GM12878 (cell line): ENCODE measurements at regions not wholly inside any gene's neighbourhood (a gene's known extent, or its start where the extent isn't known, plus 50 kb on each side); places are given as distances from the start of the nearest gene placed in this dataset.

Experiments
- ATAC-seq: fragments of 200-7000 bp; cut with Tn5 transposase; 3 replicates; pipeline ENCODE4 v1.9.1; 2020; ENCODE audit warnings: mild to moderate bottlenecking, moderate library complexity
- BruUV-seq: library from RNA; stranded (reverse); fragments of 400-500 nt; replicated peaks from 2 replicates; lab custom pipeline; 2021; lab: Mats Ljungman, UMichigan
- CTCF ChIA-PET: fragments of 300-600 bp; sonication (Branson Sonifier 250); formaldehyde crosslinking; extraction: SDS; loops from one replicate; lab custom pipeline; 2021; ENCODE audit warnings: inconsistent platforms; lab: Yijun Ruan, JAX
- POLR2A ChIA-PET: fragments of 350-600 bp; formaldehyde crosslinking; extraction: SDS; loops from one replicate; lab custom pipeline; 2021; ENCODE audit warnings: inconsistent platforms; lab: Charles Lee
- RAD21 ChIA-PET: fragments of 300-600 bp; sonication (Branson Sonifier 250); formaldehyde crosslinking; loops from one replicate; lab custom pipeline; 2023; ENCODE audit warnings: antibody characterized with exemption; ENCODE audit not compliant: unreplicated experiment; lab: Charles Lee
- SMC1A ChIA-PET: fragments of 300-600 bp; sonication (Branson Sonifier 250); formaldehyde crosslinking; loops from one replicate; lab custom pipeline; 2023; ENCODE audit not compliant: unreplicated experiment, uncharacterized antibody; lab: Charles Lee
- DNase-seq: peaks from one replicate; pipeline ENCODE4 v3.0.0-alpha.2; 2011; ENCODE audit warnings: low read depth, low spot score
- FAIRE-seq: peaks from 3 replicates; lab custom pipeline; 2011; peaks lifted over from hg19 to GRCh38; lab: Jason Lieb, UNC
- H2AFZ ChIP-seq: 2 replicates; pipeline ENCODE4 v1.6.0; 2011; ENCODE audit warnings: low read depth, low read length, control low read depth; ENCODE audit not compliant: control insufficient read depth
- H3K27ac ChIP-seq: 2 replicates; pipeline ENCODE4 v1.5.1; 2011; ENCODE audit warnings: control low read depth; ENCODE audit not compliant: control insufficient read depth, insufficient read depth
- H3K27me3 ChIP-seq, 2 experiments: replicated peaks in 1 of 2; 2 replicates each; pipeline versions ENCODE4 v1.6.0 to v1.6.1; 2011; ENCODE audit warnings: low read length in 1 of 2; ENCODE audit not compliant: control insufficient read depth in 2 of 2, insufficient read depth in 2 of 2
- H3K36me3 ChIP-seq, 2 experiments: 2 replicates each; pipeline ENCODE4 v1.5.1; 2011; ENCODE audit warnings: low read length in 1 of 2; ENCODE audit not compliant: control insufficient read depth in 2 of 2, insufficient read depth in 2 of 2
- H3K4me1 ChIP-seq: 2 replicates; pipeline ENCODE4 v1.6.1; 2011; ENCODE audit warnings: mild to moderate bottlenecking, low read length, moderate library complexity, mixed read lengths; ENCODE audit not compliant: control insufficient read depth, insufficient read depth
- H3K4me2 ChIP-seq: 2 replicates; pipeline ENCODE4 v1.6.0; 2011; ENCODE audit warnings: control low read depth; ENCODE audit not compliant: control insufficient read depth, insufficient read depth
- H3K4me3 ChIP-seq: fragments of 200-600 bp; sonication (generic); 2 replicates; pipeline ENCODE4 v1.5.1; 2016
- H3K79me2 ChIP-seq: 2 replicates; pipeline ENCODE4 v1.6.0; 2011; ENCODE audit warnings: low read length; ENCODE audit not compliant: control insufficient read depth, insufficient read depth
- H3K9ac ChIP-seq: 2 replicates; pipeline ENCODE4 v1.8.0; 2011; ENCODE audit warnings: low read length, control low read depth, mixed read lengths; ENCODE audit not compliant: control insufficient read depth, insufficient read depth
- H3K9me3 ChIP-seq: replicated peaks from 3 replicates; pipeline ENCODE4 v1.5.1; 2011; ENCODE audit warnings: mild to moderate bottlenecking, low read length; ENCODE audit not compliant: control insufficient read depth, insufficient read depth
- H4K20me1 ChIP-seq: 2 replicates; pipeline ENCODE4 v1.6.0; 2011; ENCODE audit not compliant: control insufficient read depth, insufficient read depth
- CEBPB ChIP-seq, 2 experiments: fragments of 150-350 bp in 1 of 2; IDR thresholded peaks; 2 replicates each; pipeline ENCODE4 v1.6.1; 2012 to 2014; ENCODE audit warnings: low read depth in 2 of 2, low read length in 2 of 2, borderline replicate concordance in 1 of 2, inconsistent platforms in 1 of 2
- CHD4 ChIP-seq: fragments of 200-600 bp; sonication (generic); IDR thresholded peaks from 2 replicates; pipeline ENCODE4 v1.6.1; 2016; ENCODE audit warnings: mild to moderate bottlenecking
- ETV6 ChIP-seq, 2 experiments: fragments of 450-650 bp in 1 of 2; IDR thresholded peaks in 1 of 2; conservative IDR thresholded peaks in 1 of 2; 2 replicates each; pipeline ENCODE4 v1.6.1; 2014; ENCODE audit warnings: antibody characterized with exemption in 1 of 2, borderline replicate concordance in 1 of 2, low read depth in 1 of 2, mild to moderate bottlenecking in 1 of 2, moderate library complexity in 1 of 2
- FOXM1 ChIP-seq: IDR thresholded peaks from 2 replicates; pipeline ENCODE4 v1.6.1; 2012; ENCODE audit warnings: low read depth, mild to moderate bottlenecking, inconsistent platforms, low read length, moderate library complexity
- HDGF ChIP-seq: fragments of 450-650 bp; IDR thresholded peaks from 2 replicates; pipeline ENCODE4 v1.6.1; 2016; ENCODE audit warnings: antibody characterized with exemption
- RAD51 ChIP-seq: fragments of 450-650 bp; IDR thresholded peaks from 2 replicates; pipeline ENCODE4 v1.6.1; 2016; ENCODE audit warnings: moderate library complexity, mild to moderate bottlenecking, inconsistent platforms
- SRF ChIP-seq, 2 experiments: IDR thresholded peaks; 2 replicates each; pipeline ENCODE4 v1.6.1; 2011; ENCODE audit warnings: low read depth in 2 of 2, low read length in 2 of 2, mild to moderate bottlenecking in 1 of 2, moderate library complexity in 1 of 2
- WRNIP1 ChIP-seq: IDR thresholded peaks from 2 replicates; pipeline ENCODE4 v1.6.1; 2011; ENCODE audit warnings: low read depth, low read length, improper control_type of control experiment, borderline replicate concordance
- WGBS: methylation state at CpG from one replicate; pipeline ENCODE4 v1.1.6; 2016; ENCODE audit warnings: low lambda C conversion rate; ENCODE audit not compliant: insufficient replicate concordance, insufficient coverage; ENCODE audit errors: missing lambda C conversion rate; 5-methylcytosine and 5-hydroxymethylcytosine counted together
- in situ Hi-C: fragments of 300-500 bp; cut with MboI; formaldehyde crosslinking; loops from 9 replicates; pipeline ENCODE4 v1.14.3; 2018; ENCODE audit warnings: mixed read lengths
- intact Hi-C: fragments of 100-400 bp; cut with micrococcal nuclease; formaldehyde crosslinking; loops from one replicate; pipeline ENCODE4 v1.14.2; 2022; ENCODE audit not compliant: unreplicated experiment
- TF ChIP-seq, protein P1 (sequence below): fragments of 450-650 bp; IDR thresholded peaks from 2 replicates; pipeline ENCODE4 v1.6.1; 2016; ENCODE audit warnings: mild to moderate bottlenecking, moderate library complexity, borderline replicate concordance
- TF ChIP-seq, protein P2 (sequence below): fragments of 450-650 bp; IDR thresholded peaks from 2 replicates; pipeline ENCODE4 v1.6.1; 2016; ENCODE audit warnings: mild to moderate bottlenecking

DNA sequence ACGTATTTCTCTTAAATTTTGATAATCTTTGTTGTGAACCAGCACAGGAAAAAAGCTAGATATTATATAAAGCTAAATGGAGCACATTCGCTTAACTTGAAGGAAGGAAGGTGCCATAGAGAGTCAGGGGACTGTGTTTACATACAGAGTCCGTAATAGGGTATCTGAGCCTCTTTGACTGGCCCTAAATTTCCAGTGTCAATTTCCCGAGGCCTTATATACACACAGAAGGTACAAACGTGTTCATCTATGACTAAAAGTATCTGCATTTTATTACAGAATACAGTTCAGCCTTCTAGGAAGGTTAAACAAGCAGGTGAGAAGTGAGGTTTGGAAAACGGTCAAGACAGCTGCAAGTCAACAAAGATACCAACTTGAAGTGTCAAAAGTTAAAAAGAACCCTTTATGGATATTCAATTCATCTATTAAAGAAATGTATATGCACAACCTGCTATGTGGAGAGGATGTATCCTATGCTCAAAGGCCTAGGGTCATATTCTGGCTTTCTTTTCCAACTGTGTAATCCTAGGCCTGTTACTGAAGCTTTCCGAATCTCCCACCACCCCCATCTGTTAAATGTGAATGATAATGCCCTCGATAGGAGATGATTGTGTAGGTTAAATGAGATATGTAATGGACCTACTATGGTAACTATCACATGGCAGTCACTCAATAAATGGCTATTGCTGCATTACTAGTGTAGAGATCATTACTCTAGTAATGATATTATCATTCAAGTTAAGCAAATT, 263.7 kb upstream of the MAF start:
- intact Hi-C loops = no loop called here
- Histone ChIP-seq H3K9ac (no peak overlapping the region), H3K36me3 (no peaks in the 10 kb centered on the region), H3K79me2 (no peaks in the 10 kb centered on the region), H4K20me1 (no peaks in the 10 kb centered on the region), H3K27me3 (no peaks in the 10 kb centered on the region), H3K4me2 (no peak overlapping the region), H3K4me1 (no peaks in the 10 kb centered on the region; the same call in 1 of the 2 replicates)
- ATAC-seq = no peak
- in situ Hi-C loops = no loop called here
- no TSS peak for BruUV-seq
- CTCF ChIA-PET = interaction anchor here (0.6 kb wide), 1 partner anchor 54 kb away, joined by 4 read pairs; no protein-coding TSS in a partner anchor
- RAD21 ChIA-PET = no interaction called here
- WGBS = 3% methylated on average over 8 of the region's 8 CpGs
- SMC1A ChIA-PET = no interaction called here
- no peak for TF ChIP-seq FOXM1
- TF ChIP-seq RAD51 = no peak
- no peak for TF ChIP-seq HDGF
- TF ChIP-seq, protein P1, sequence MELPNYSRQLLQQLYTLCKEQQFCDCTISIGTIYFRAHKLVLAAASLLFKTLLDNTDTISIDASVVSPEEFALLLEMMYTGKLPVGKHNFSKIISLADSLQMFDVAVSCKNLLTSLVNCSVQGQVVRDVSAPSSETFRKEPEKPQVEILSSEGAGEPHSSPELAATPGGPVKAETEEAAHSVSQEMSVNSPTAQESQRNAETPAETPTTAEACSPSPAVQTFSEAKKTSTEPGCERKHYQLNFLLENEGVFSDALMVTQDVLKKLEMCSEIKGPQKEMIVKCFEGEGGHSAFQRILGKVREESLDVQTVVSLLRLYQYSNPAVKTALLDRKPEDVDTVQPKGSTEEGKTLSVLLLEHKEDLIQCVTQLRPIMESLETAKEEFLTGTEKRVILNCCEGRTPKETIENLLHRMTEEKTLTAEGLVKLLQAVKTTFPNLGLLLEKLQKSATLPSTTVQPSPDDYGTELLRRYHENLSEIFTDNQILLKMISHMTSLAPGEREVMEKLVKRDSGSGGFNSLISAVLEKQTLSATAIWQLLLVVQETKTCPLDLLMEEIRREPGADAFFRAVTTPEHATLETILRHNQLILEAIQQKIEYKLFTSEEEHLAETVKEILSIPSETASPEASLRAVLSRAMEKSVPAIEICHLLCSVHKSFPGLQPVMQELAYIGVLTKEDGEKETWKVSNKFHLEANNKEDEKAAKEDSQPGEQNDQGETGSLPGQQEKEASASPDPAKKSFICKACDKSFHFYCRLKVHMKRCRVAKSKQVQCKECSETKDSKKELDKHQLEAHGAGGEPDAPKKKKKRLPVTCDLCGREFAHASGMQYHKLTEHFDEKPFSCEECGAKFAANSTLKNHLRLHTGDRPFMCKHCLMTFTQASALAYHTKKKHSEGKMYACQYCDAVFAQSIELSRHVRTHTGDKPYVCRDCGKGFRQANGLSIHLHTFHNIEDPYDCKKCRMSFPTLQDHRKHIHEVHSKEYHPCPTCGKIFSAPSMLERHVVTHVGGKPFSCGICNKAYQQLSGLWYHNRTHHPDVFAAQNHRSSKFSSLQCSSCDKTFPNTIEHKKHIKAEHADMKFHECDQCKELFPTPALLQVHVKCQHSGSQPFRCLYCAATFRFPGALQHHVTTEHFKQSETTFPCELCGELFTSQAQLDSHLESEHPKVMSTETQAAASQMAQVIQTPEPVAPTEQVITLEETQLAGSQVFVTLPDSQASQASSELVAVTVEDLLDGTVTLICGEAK = no peak
- TF ChIP-seq, protein P2, sequence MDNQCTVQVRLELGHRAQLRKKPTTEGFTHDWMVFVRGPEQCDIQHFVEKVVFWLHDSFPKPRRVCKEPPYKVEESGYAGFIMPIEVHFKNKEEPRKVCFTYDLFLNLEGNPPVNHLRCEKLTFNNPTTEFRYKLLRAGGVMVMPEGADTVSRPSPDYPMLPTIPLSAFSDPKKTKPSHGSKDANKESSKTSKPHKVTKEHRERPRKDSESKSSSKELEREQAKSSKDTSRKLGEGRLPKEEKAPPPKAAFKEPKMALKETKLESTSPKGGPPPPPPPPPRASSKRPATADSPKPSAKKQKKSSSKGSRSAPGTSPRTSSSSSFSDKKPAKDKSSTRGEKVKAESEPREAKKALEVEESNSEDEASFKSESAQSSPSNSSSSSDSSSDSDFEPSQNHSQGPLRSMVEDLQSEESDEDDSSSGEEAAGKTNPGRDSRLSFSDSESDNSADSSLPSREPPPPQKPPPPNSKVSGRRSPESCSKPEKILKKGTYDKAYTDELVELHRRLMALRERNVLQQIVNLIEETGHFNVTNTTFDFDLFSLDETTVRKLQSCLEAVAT = no peak
- TF ChIP-seq CEBPB (IDR thresholded peaks at IDR 0.05; ENCODE audit: borderline replicate concordance in 1 of 2, low read depth in 2 of 2, low read length in 2 of 2) = no peak
- TF ChIP-seq SRF (IDR thresholded peaks at IDR 0.05; ENCODE audit: low read depth in 2 of 2, low read length in 2 of 2) = no peak
- TF ChIP-seq ETV6 (conservative IDR thresholded peaks at IDR 0.05 in 1 of 2, IDR thresholded peaks at IDR 0.05 in 1 of 2; ENCODE audit: borderline replicate concordance in 1 of 2, low read depth in 1 of 2) = no peak
- TF ChIP-seq WRNIP1 = no peak
- no peak for TF ChIP-seq CHD4
- TF ChIP-seq, all 136 proteins: peak for 0
- FAIRE-seq = no peak
- no peak for DNase-seq
- no peak overlapping the region for H3K4me3 ChIP-seq
- no peak overlapping the region for H3K27ac ChIP-seq
- POLR2A ChIA-PET = no interaction called here
- H3K9me3 ChIP-seq = no peaks in the 10 kb centered on the region; the same call in 2 of the 3 replicates
- H2AFZ ChIP-seq = no peak overlapping the region
